ENCODE measurements at regions not wholly inside any gene's neighbourhood (a gene's known extent, or its start where the extent isn't known, plus 50 kb on each side); places are given as distances from the start of the nearest gene placed in this dataset.

DNA sequence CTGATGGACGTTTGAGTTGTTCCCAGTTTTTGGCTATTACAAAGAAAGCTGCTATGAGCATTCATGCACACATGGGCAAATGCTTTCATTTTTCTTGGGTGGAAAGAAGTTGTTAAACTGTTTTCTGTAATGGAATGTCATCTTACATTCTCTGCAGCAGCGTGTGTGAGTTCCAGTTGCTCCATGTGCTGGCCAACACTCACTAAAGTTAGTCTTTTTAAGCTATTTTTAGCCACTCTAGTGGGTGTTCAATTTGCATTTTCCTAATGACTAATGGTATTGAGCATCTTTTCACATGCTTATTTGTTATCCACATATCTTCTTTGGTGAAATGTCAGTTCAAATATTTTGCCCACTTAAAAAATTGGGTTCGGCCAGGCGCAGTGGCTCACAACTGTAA is 82.8 kb upstream of the COL13A1 start:
- no peak overlapping the region for H3K27ac ChIP-seq
- no peak for TF ChIP-seq CTCF (conservative IDR thresholded peaks at IDR 0.05)

GRCh38 chr10:69721690-69722310 is 79.9 kb upstream of the COL13A1 start:
- TF ChIP-seq CTCF (conservative IDR thresholded peaks at IDR 0.05) = no peak
- H3K27ac ChIP-seq = no peak overlapping the region; the same call in 1 of the 2 replicates

DNA sequence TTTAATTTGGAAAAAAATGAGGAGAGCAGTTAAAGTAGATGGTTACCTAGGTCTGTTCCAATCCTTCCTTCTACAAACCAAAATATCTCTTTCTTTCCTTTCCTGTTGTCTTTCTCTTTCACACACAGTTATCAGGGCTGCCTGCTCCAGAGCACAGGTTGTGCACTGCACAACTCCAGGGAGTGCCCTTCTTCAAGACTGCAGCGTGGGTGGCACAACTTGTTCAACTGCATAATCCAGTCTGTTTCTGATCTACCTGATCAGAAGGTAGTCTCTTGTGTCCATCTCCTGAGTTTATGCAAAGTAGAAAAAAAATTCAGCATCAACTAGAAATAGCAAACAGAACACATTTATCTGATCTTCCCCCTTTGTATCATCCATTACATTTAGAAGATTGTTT is 78.1 kb upstream of the COL13A1 start:
- H3K27ac ChIP-seq = no peak overlapping the region
- no peak for TF ChIP-seq CTCF (conservative IDR thresholded peaks at IDR 0.05)

DNA sequence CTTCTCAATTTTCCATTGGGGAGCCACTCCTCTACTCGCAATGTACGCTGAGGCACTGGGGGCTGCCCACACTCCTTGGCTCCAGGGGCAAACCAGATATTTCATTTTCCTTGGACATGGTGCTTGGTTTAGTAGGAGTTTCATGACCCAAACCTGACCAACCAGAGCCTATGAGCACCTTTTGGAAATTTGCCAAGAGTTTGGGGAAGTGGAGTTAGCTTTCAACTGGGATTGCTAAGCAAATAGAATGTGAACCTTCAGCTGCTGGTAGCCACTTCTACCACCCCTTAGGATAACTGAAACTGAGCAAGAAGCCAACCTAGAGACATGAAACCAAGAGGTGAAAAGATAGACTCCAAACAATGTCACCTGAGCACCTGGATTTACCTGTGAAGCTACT is 74.9 kb upstream of the COL13A1 start:
- H3K27ac ChIP-seq = no peak overlapping the region
- TF ChIP-seq CTCF (conservative IDR thresholded peaks at IDR 0.05) = no peak

- TF ChIP-seq CTCF (conservative IDR thresholded peaks at IDR 0.05) = no peak
- H3K27ac ChIP-seq = no peak overlapping the region
Measured at GRCh38 chr10:69728335-69728870, 73.3 kb upstream of the COL13A1 start.

DNA sequence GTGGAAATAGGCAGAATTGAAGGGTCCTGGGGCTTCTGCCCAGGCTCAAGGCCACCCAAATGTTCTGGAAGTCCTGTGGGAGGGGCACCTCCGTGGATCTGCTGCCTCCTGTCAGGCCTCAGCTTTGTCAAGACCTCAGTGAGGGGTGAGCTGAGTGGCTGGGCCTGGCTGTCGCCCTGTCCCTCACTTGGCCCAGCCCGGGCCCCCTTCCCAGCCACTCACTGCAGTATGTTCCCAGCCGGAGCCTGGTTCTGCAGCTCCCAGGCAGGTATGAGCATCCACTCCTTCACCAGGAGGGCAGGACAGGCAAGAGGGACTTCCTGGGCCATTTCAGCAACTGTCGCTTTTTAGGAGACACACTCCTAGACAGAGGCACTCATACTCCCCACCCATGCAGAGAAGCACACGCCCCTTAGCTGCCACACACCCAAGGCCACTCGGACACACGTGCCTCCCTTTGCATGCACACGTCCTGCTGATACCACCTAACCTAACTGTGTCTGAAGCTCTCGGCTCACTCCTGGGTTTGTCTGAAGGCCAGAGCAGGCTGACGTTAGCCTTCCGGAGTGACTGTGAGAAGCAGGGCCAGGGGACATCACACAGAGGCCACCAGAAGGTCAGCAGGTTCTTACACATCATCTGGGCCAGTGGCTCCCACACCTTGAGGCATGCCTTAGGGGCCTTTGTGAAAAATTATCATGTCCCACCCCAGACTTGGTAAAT is 72.2 kb upstream of the COL13A1 start:
- no peak overlapping the region for H3K27ac ChIP-seq
- no peak for TF ChIP-seq CTCF (conservative IDR thresholded peaks at IDR 0.05)

- TF ChIP-seq CTCF (conservative IDR thresholded peaks at IDR 0.05) = no peak
- H3K27ac ChIP-seq = 0 out of 2 replicates have a peak overlapping the region, but pooled peaks have one; percentile 8
Measured at GRCh38 chr10:69730251-69731156, 71.2 kb upstream of the COL13A1 start.
